K562 (cell line): ENCODE measurements at regions not wholly inside any gene's neighbourhood (a gene's known extent, or its start where the extent isn't known, plus 50 kb on each side); places are given as distances from the start of the nearest gene placed in this dataset.
A peak's percentile ranks its signal among the peaks of the same experiment; 100 is the strongest.

Experiments
- BACH1 ChIP-seq: fragments of 200-800 bp; sonication (Bioruptor generic); IDR thresholded peaks from 2 replicates; pipeline ENCODE4 v1.6.1; 2016; ENCODE audit warnings: missing genetic modification characterization, missing compliant biosample characterization
- CHAMP1 ChIP-seq: fragments of 450-650 bp; IDR thresholded peaks from 2 replicates; pipeline ENCODE4 v1.6.1; 2016; ENCODE audit warnings: mild to moderate bottlenecking
- E2F1 ChIP-seq: sonication (generic); formaldehyde crosslinking; IDR thresholded peaks from 2 replicates; pipeline ENCODE4 v1.8.1; 2023; ENCODE audit warnings: mild to moderate bottlenecking, missing genetic modification reagents, moderate library complexity
- FOXA1 ChIP-seq: fragments of 450-650 bp; IDR thresholded peaks from 2 replicates; pipeline ENCODE4 v1.6.1; 2016; ENCODE audit warnings: mild to moderate bottlenecking, borderline replicate concordance
- FOXP1 ChIP-seq: sonication (generic); formaldehyde crosslinking; IDR thresholded peaks from 2 replicates; pipeline ENCODE4 v1.8.0; 2022; ENCODE audit warnings: mild to moderate bottlenecking, missing genetic modification reagents
- GABPA ChIP-seq: fragments of 200-800 bp; sonication (Bioruptor generic); conservative IDR thresholded peaks from 2 replicates; pipeline ENCODE4 v1.6.1; 2016; ENCODE audit warnings: low read depth, missing genetic modification characterization, missing compliant biosample characterization
- IFI16 ChIP-seq: fragments of 250-450 bp; sonication (Bioruptor Pico); IDR thresholded peaks from 2 replicates; pipeline ENCODE4 v2.1.2; 2022; ENCODE audit warnings: mild to moderate bottlenecking, inconsistent platforms
- MAZ ChIP-seq, 2 experiments: fragments of 450-650 bp in 1 of 2; sonication (generic) in 1 of 2; formaldehyde crosslinking; IDR thresholded peaks in 1 of 2; conservative IDR thresholded peaks in 1 of 2; 2 replicates each; pipeline versions ENCODE4 v1.4.0 to v1.5.0; 2020; ENCODE audit warnings: mild to moderate bottlenecking in 1 of 2, missing genetic modification reagents in 1 of 2
- NFYB ChIP-seq: IDR thresholded peaks from 2 replicates; pipeline ENCODE4 v1.6.1; 2011; ENCODE audit warnings: mild to moderate bottlenecking, moderate library complexity; ENCODE audit not compliant: insufficient read length; ENCODE audit errors: extremely low read depth
- NR1H2 ChIP-seq: sonication (generic); formaldehyde crosslinking; IDR thresholded peaks from 2 replicates; pipeline ENCODE4 v1.4.0; 2020; ENCODE audit warnings: mild to moderate bottlenecking, missing genetic modification reagents
- RAD51 ChIP-seq: fragments of 450-650 bp; IDR thresholded peaks from 2 replicates; pipeline ENCODE4 v1.7.1; 2016; ENCODE audit warnings: low read depth, mild to moderate bottlenecking, borderline replicate concordance
- SMAD4 ChIP-seq: fragments of 250-450 bp; sonication (Bioruptor Pico); conservative IDR thresholded peaks from 2 replicates; pipeline ENCODE4 v1.8.0; 2021; ENCODE audit warnings: inconsistent platforms, mild to moderate bottlenecking, moderate library complexity
- TAF9B ChIP-seq: fragments of 450-650 bp; IDR thresholded peaks from 2 replicates; pipeline ENCODE4 v1.6.1; 2018; ENCODE audit warnings: mild to moderate bottlenecking; ENCODE audit not compliant: partially characterized antibody
- TCF7 ChIP-seq: sonication (generic); IDR thresholded peaks from 2 replicates; pipeline ENCODE4 v1.6.1; 2016; ENCODE audit warnings: antibody characterized with exemption, borderline replicate concordance
- THAP7 ChIP-seq: fragments of 250-450 bp; sonication (Bioruptor Pico); IDR thresholded peaks from 2 replicates; pipeline ENCODE4 v1.5.0; 2021
- ZBTB34 ChIP-seq: fragments of 250-450 bp; sonication (Bioruptor Pico); IDR thresholded peaks from 2 replicates; pipeline ENCODE4 v1.8.0; 2021; ENCODE audit warnings: mild to moderate bottlenecking, moderate library complexity
- ZBTB9 ChIP-seq: fragments of 450-650 bp; formaldehyde crosslinking; IDR thresholded peaks from 2 replicates; pipeline ENCODE4 v1.4.0; 2020; ENCODE audit warnings: mild to moderate bottlenecking, moderate library complexity
- ZFP1 ChIP-seq: fragments of 450-650 bp; formaldehyde crosslinking; IDR thresholded peaks from 2 replicates; pipeline ENCODE4 v1.4.0; 2020; ENCODE audit warnings: mild to moderate bottlenecking, mixed read lengths
- ZNF24 ChIP-seq: fragments of 450-650 bp; IDR thresholded peaks from 2 replicates; pipeline ENCODE4 v1.6.1; 2016
- ZNF431 ChIP-seq: sonication (generic); formaldehyde crosslinking; IDR thresholded peaks from 2 replicates; pipeline ENCODE4 v1.8.0; 2022; ENCODE audit warnings: mild to moderate bottlenecking, missing genetic modification reagents
- ZNF583 ChIP-seq: fragments of 250-450 bp; sonication (Bioruptor Pico); IDR thresholded peaks from 2 replicates; pipeline ENCODE4 v1.4.0; 2020
- ZSCAN32 ChIP-seq: fragments of 450-650 bp; formaldehyde crosslinking; IDR thresholded peaks from 2 replicates; pipeline ENCODE4 v1.4.0; 2020; ENCODE audit warnings: mild to moderate bottlenecking, moderate library complexity

- TF ChIP-seq CHAMP1 (no peak), ZSCAN32 (no peak), ZBTB34 (no peak), THAP7 (CRISPR knock-in tag) (no peak), SMAD4 (CRISPR knock-in tag) (0 out of 2 replicates have a peak, but pooled peaks have one; percentile 52), FOXA1 (no peak), TCF7 (no peak), IFI16 (no peak), E2F1 (CRISPR knock-in tag) (no peak), RAD51 (no peak), GABPA (no peak), ZFP1 (no peak), FOXP1 (CRISPR knock-in tag) (no peak), ZBTB9 (CRISPR knock-in tag) (no peak), ZNF431 (CRISPR knock-in tag) (no peak), ZNF24 (no peak), TAF9B (no peak), MAZ (CRISPR knock-in tag; conservative IDR thresholded peaks at IDR 0.05 in 1 of 2, IDR thresholded peaks at IDR 0.05 in 1 of 2) (peak in 1 of 2 experiments; percentile 77; a peak in 2 of 4 replicates), NFYB (no peak), ZNF583 (CRISPR knock-in tag) (no peak), BACH1 (no peak), NR1H2 (CRISPR knock-in tag) (no peak)
Measured at GRCh38 chr12:28781671-28782652, 367.1 kb upstream of the FAR2 start (continued).
